ENCODE measurements at regions not wholly inside any gene's neighbourhood (a gene's known extent, or its start where the extent isn't known, plus 50 kb on each side); places are given as distances from the start of the nearest gene placed in this dataset.
"Not testable (repeated sequence)": the region's sequence is repeated elsewhere in the genome, so short reads cannot be mapped to it uniquely, and the experiment has no call there.

DNA sequence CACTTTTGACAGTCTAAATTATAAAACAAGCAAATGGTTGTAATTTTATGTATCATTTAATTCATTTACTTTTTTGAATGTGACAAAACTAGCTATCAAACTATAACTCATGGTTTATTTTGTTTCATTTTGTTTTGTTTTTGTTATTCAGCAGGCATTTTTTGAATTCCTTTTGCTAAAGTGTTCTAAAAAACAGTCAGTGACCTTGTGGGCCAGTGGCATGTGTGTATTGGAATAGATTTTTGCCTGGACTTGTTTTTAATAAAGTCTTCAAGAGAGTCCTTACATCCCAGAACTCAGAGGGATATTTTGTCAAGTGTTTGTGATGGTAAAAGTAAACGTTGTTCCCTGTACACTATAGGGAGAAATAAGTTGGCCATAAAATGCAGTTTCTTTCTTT, 369.7 kb upstream of the SYT1 start:
- no peak for DNase-seq (ENCODE audit: low read depth)

DNA sequence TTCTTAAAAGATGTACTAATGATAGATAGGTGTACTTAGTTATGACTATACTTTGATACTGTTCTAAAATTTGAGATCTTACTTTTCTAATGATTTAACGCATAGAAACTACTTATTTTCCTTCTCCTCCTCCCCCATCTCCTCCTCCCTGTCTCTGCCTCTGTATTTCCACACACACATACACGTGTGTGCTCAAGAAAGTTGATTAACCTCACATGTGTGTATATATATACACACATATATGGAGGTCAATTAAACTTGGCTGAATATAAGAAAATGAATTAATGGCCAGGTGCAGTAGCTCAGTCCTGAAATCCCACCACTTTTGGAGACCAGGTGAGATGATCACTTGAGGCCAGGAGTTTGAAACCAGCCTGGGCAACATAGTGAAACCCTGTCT, 362.7 kb upstream of the SYT1 start:
- DNase-seq (ENCODE audit: low read depth), result no peak

DNA sequence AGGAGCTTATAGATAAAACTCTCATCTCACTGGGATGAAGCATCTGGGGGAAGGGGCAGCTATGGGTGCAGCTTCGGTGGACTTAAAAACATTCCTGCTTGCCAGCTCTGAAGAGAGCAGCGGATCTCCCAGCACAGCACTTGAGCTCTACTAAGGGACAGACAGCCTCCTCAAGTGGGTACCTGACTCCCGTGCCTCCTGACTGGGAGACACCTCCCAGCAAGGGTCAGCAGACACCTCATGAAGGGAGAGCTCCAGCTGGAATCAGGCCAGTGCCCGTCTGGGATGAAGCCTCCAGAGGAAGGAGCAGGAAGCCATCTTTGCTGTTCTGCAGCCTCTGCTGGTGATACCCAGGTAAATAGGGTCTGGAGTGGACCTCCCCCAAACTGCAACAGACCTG, 345.2 kb upstream of the SYT1 start:
- no peak for DNase-seq (ENCODE audit: low read depth)

DNA sequence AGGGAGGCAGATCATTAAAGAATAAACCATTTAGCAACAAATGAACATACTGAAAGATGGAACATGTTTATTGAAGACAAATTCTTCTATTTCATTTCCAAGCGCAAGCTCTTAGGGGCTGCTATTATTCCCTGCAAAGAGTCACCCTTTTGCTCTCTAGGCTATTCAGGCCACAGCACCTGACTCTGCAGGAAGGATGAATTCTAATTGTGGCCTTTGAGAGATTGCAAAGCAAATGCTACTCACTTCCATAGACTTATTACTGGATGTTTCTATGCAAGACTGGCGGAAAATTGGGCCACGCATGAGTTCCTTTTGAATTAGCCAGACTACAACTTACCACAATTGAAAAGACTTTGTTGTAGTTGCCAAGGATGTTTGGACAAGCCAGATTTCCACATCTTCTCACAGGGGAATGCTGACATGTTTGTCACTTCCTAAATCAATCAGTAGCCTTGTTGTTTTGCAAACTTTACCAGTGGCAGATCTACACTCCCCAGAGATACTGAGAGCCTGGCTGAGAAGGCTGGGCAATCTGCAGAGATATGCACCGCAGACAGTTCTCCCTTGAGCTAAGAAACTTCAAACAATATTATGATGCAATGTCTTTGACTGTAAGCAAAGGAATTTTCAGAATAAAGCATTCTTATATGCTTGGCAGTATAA, 334.3 kb upstream of the SYT1 start:
- DNase-seq (ENCODE audit: low read depth), result no peak

DNA sequence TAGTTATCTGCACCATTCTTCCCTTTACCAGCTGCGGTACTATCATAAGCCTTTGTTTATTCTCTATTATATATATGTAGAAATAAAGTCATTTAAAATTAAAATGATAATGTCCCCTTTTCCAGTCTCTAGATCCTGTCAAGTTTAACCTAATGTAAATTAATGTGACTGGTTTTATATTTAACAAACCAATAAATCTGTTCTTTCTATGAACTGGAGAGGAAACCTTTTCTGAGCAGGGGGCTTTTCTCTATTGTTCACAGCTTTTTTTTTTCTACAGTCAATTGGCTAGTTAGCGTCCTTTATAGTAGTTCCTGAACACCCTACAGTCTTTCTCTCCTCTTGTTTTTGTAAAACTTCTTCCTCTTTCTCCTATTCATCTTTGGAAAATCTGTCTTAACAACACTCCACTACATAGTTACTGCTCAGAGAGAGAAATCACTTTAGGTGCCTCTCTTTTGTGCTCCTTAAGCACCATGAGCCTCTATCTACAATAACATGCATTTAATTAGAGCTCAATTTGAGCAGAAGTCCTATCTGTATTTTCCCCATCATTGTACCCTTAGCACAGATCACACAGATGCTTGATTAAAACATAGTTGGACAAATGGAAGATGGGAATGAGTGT, 332.6 kb upstream of the SYT1 start:
- no peak for DNase-seq (ENCODE audit: low read depth)

DNA sequence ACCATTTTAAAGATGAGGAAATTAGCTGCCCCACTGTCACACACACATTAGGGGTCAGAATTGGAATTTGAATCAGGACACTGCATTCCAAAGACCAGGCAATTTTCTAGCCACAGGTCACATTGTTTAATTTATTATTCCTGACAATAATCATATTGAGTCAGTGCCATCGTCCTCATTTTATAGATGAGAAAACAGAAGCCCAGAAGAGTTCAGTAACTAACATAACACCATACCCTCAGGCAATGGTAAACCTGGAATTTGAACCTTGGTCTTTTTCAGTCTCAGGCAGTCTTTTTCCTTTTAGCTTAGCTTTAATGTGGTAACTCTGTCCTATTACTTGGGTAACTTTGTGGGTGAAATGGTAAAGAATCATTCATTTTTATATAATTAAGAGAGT, 330.3 kb upstream of the SYT1 start:
- no peak for DNase-seq (ENCODE audit: low read depth)

DNA sequence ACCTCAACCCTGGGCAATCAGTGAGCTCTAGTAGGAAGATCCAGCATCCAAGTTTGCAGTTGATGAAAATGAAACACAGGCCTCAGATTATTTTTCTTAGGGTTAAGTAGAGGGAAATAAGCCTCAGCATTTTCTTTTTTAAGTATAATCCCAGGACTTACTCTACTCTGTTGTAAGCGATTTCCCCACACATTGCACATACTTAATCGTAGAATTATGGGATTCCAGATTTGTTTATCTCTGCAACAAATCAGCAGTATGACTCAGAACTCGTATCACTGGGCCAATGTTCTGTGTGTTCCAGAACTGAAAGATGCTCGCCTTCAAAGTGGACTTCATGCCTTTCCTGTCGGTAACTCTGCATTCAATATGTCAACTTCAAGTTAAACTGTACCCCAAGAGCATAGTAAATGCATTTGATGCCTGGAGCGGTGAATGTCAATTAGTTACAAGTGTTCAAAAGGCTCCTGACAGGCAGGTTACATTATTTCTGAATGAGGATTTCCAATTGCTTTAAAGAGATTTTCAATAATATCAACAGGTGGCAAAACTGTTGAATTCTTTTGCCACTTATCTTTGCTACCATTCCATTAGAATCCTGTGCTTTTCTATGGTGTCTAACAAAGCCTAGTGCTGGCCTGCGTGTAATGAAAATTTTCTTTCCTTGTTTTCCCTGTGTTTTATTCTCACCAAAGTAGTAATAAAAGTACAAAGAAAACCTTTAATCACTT, 323.8 kb upstream of the SYT1 start:
- no peak for DNase-seq (ENCODE audit: low read depth)

DNA sequence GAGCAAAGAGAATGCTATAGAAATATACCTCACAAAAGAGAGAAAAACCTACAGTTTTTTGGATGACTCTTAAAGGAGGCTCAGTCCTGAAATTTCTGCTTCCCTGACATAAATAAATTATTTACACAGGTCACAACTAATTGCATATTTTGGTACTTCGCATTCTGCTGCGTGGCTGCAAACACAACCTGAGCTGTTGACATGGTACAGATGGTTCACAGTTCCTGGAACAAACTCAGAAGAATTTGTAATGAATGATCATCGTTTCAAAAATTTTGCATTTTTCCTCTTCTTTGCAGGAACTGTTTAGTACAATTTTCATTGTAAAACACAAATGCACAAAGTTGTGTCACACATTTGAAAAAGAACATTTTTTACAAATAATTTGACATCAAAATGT, 313.7 kb upstream of the SYT1 start:
- DNase-seq (ENCODE audit: low read depth), result no peak

DNA sequence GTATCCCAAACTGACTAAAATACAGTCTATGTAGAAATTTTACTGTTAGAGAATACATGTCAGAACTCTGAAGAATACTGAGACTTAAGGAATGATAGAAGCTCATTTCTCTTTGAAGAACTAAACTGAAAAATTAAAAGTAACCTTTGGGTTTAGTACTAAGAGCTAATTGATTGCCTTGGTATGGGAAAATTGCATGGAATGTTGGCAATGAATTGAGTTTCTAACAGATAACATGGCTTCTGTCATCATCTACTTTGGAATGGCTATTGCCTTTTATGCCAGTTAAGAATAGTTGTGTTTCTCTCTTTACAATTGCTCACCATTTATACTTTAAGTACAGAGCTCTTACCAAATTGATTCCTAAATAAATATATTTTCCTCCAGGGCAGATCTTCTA, 308.8 kb upstream of the SYT1 start:
- DNase-seq (ENCODE audit: low read depth), result no peak

DNA sequence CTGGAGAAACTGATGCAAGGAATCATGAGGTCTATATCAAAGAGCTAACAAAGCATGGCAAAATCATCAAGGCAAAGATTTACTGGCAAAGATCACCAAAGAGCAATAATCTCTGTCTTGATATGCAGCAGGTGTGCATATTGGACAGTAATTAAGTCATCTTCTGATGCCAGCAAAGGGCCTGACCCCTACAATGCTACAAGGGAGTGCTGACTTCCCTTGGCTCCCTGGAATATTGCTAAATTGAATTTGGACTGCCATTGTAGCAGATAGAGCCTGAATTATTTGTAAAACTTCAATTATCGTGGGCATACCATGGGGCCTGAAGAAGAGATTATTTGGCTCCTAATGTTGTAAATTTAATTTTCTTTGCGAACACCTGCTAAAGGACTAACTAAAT, 307.9 kb upstream of the SYT1 start:
- DNase-seq (ENCODE audit: low read depth), result no peak

DNA sequence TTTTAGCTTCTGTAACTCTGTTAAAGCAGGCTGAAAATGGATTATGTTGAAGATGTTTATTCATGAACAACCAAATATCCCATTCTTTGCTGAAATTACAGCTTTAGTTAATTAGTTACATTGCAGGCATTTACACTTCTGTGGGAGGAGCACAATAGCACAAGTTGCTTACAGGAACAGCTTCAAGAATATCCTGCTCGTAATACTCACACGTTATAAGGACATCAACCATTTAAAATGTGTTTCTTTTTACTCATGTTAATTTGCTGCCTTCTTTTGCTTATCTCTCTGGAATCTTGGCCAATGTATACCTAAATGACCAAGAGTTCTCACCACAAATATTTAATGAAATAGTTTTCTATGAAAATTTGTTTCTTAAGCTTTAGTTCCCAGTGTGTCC, 305.2 kb upstream of the SYT1 start:
- no peak for DNase-seq (ENCODE audit: low read depth)

DNA sequence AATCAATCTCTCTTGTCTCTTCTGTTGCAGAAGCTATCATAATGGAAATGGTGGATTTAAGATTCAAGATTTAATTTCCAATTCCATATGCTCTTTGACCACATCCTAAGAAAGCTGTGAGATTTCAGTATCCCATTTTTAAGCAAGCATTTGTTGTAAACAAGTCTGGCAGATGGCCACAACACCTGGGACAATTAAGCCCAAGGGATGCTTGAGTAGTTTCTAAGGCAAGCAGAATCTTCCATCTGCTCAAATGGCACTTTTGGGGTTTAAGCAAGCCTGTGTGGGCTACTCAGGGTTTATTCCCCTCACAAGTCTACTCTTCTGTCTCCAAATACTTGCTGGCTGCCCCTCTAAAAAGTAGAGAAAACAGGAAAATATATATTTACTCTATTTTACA, 304.7 kb upstream of the SYT1 start:
- no peak for DNase-seq (ENCODE audit: low read depth)

DNA sequence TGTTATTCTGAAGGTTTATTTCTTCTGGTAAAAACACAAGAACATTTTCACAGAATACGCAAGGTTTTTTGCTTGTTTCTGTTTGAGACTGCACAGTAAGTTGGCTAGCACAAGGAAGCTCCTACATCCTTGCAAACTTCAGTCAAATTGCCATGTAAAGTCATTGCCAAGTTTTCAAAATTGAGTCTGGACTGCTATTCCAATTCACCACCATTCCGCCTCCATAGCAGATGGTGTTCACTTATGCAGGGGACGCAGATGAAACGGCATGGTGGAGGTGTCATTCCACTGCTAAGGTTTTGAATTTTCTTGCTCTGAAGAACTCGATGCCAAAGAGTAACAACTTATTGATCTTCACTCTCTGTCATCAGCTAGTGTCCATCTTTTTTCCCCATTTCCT, 303.9 kb upstream of the SYT1 start:
- no peak for DNase-seq (ENCODE audit: low read depth)

DNA sequence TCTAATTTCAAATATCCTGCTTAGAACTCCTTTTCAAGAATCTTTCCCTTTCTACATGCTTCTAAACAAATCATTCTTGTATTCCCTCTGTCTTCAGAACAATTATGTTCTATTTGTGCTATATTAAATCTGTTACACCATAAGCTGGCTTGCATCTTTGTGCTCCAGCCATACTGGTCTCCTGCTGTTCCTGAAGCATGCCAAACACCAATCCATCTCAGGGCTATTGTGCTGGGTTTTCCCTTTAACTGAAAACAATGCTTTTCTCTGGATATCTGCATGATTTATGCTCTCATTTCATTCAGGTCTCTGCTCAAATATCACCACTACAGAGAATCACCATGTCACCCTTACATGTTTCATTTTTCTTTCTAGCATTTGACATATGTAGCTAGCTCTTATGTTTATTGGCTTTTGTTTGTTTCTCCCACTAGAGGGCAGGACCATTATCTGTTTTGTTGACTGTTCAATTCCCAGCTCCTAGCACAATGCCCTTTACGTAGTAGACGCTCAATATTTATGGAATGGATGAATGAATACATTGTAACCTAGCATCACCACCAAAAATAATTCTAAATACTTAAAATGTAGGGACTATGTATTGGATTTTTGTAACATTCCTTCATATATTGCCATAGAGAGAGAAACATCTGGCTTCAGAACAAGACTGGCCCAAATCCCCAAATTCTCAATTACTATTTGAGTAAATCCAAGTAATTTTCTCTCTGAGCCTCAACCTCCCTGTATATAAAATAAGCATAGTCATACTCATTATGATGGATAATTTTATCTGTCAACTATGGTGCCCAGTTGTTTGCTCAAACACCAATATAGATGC, 302.0 kb upstream of the SYT1 start:
- DNase-seq (ENCODE audit: low read depth), result no peak

DNA sequence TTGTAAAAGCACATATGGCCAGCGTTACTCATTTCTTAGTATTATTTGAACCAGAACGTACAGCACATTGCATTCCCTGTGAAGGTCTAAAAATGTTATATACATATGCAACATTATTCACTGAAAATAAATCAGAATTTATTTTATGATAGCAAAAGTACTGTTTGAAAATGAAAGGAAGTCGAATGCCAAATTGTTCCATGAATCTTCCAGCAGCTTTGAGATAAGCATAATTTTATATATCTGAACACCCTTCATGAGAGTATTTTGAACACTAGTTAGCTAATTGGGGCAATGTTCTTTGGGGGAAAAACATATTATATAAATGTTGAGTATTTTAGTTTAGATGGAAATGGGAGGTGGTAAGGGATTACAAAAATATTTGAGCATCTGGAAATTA, 300.7 kb upstream of the SYT1 start:
- no peak for DNase-seq (ENCODE audit: low read depth)

DNA sequence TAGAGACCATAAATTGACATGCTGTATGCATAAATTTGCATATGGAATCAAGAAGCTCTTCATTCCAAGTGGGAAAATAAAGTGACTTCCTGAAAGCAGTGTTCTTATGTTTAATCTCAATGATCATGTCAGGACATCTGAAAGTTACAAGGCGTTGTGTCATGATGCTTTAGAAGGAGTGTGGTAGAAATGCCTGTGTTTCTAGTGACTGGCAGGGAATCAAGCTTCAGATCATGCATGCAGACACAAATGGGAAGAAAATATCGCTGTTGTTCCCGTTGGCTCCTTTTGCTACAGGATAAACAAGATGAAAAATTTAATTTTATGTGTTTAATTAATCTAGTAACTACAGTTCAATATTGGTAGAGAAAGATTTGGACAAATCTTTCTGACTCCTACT, 298.1 kb upstream of the SYT1 start:
- DNase-seq (ENCODE audit: low read depth), result no peak

DNA sequence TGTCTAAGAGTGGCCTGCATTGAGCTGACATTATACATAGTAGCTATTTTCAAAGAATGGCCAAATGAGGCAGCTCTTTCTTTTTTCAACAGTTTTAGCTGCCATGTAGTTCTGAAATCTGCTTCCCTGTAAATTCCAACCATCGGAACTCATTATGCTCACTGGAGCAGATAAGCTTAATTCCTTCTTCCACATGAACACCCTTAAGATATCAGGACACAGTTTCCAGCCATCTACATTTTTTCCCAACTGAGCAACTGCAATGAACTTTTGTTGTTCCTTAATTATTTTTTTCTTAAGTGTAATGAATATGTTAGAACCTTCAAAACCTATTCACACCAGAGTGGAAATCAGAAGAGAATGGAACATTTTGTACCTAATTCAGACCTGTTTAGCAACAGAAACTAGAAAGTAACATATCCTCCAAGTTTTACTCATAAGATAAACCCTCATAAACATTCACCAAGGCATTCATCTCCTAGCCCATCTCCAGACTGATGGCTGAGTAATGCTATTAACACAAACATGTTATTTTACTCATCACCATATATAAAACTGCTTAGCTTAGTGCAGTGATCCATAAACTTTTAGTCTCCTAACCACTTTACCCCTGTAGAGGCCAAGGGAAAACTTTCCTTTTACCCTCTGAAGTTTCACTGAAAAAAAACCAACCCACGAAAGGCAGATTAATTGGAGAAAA, 296.1 kb upstream of the SYT1 start:
- no peak for DNase-seq (ENCODE audit: low read depth)

DNA sequence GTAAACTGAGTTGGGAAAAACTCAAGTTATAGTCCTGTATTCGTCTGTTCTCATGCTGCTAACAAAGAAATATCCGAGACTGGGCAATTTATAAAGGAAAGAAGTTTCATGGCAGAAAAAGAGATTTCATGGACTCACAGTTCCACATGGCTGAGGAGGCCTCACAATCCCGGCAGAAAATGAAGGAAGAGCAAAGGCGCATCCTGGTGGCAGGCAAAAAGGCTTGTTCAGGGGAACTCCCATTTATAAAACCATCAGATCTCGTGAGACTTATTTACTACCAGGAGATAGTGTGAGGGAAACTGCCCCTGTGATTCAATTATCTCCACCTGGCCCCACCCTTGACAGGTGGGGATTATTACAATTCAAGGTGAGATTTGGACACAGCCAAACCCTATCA, 292.6 kb upstream of the SYT1 start:
- DNase-seq (ENCODE audit: low read depth), result no peak

DNA sequence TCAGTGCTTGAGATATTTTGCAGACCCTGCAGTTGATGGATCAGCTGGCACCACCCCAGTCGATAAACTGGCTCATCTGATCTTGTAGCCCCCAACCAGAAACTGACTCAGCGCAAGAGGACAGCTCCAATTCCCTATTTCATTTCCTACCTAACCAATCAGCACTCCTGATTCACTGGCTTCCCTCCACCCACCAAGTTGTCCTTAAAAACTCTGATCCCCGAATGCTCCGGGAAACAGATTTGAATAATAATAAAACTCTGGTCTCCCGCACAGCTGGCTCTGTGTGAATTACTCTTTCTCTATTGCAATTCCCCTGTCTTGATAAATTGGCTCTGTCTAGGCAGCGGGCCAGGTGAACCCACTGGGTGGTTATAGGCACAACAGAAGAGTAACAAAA, 289.4 kb upstream of the SYT1 start:
- DNase-seq (ENCODE audit: low read depth), result not testable (repeated sequence)

DNA sequence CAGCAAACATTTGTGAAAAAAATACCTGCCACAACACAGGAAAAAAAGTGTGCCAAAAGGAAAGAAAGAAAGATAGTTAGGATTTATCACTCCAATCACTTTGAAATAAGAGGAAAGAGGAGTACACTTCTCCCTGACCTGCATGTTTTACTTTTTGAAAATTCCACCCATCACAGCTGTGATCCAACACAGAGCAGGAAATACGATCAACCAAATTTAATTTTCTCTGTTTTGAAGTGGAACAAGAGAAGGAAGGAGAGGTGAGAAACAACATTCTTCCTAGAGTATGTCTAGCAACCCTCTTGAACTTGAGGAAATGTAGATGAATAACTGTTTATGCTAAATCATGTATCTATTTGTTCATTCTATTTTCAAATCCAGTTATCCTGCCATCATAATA, 284.7 kb upstream of the SYT1 start:
- DNase-seq (ENCODE audit: low read depth), result no peak

DNA sequence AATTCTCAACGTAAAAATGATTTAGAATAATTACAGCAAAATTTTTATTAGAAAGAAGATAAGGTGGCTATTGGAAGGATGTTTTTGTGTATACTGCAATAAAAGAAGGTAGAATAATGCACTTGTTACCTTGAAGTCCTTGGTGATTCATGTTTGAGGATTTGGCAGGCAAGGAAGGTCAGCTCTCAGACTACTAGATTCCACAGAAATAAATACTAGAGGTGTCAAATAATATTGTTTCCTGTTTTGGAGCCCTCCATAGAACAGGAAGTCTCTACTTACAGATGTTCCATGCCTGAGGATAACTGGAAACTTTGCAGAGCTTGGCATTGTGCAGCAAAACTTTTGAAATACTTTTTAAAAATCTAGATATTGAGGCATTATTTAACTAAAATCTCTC, 284.3 kb upstream of the SYT1 start:
- DNase-seq (ENCODE audit: low read depth), result no peak

DNA sequence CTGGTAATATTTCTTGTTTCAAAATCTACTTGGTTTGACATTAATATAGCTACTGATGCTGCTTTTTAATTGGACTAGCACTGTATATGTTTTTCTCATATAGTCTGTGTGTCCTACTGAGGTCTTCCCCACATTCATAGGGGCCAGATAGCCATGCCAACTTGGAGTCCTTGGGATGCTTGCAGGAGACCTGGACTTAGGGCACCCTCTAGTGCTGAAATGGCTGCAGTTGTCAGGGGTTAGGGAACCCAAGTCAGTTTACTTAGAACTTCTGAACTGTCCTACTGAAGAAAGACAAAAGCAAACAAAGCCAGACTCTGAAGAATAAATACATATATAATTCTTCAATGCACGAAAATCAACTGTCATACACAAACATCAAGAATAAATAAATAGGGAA, 279.9 kb upstream of the SYT1 start:
- DNase-seq (ENCODE audit: low read depth), result no peak
